LNCaP clone FGC (cell line): ENCODE measurements at regions not wholly inside any gene's neighbourhood (a gene's known extent, or its start where the extent isn't known, plus 50 kb on each side); places are given as distances from the start of the nearest gene placed in this dataset.
"Not testable (repeated sequence)": the region's sequence is repeated elsewhere in the genome, so short reads cannot be mapped to it uniquely, and the experiment has no call there.

Experiments used
- DNase-seq: peaks from one replicate; pipeline ENCODE4 v3.0.0-alpha.2; 2011; ENCODE audit warnings: low read depth
- H3K4me3 ChIP-seq: 2 replicates; pipeline ENCODE4 v1.5.1; 2011; ENCODE audit warnings: mild to moderate bottlenecking, low read depth, low read length, control low read depth
- CTCF ChIP-seq: IDR thresholded peaks from 2 replicates; pipeline ENCODE4 v1.5.1; 2012; ENCODE audit warnings: mild to moderate bottlenecking; ENCODE audit not compliant: control insufficient read depth, insufficient read depth; ENCODE audit errors: extremely low read depth

- DNase-seq = no peak
- no peak for TF ChIP-seq CTCF
- H3K4me3 ChIP-seq = no peak overlapping the region
Measured at GRCh38 chr17:53765609-53766008, 57.1 kb upstream of the KIF2B start.

- H3K4me3 ChIP-seq = no peak overlapping the region
- no peak for TF ChIP-seq CTCF
- no peak for DNase-seq
Measured at GRCh38 chr17:53765129-53765528, 57.6 kb upstream of the KIF2B start.

- no peak for TF ChIP-seq CTCF
- no peak overlapping the region for H3K4me3 ChIP-seq
- no peak for DNase-seq
Measured at GRCh38 chr17:53757559-53757958, 65.2 kb upstream of the KIF2B start.

GRCh38 chr17:53757116-53757515 is 65.6 kb upstream of the KIF2B start:
- DNase-seq, H3K4me3 ChIP-seq: not testable (repeated sequence)

GRCh38 chr17:53749178-53749577 is 73.5 kb upstream of the KIF2B start:
- DNase-seq = no peak
- no peak overlapping the region for H3K4me3 ChIP-seq
- TF ChIP-seq CTCF = no peak

- H3K4me3 ChIP-seq, DNase-seq: not testable (repeated sequence)
Measured at GRCh38 chr17:53748159-53748820, 74.4 kb upstream of the KIF2B start.

GRCh38 chr17:53740312-53740711 is 82.4 kb upstream of the KIF2B start:
- DNase-seq = no peak
- H3K4me3 ChIP-seq = no peak overlapping the region
- no peak for TF ChIP-seq CTCF

- no peak for TF ChIP-seq CTCF
- no peak for DNase-seq
Measured at GRCh38 chr17:53736516-53737240, 86.0 kb upstream of the KIF2B start.

More at GRCh38 chr17:53736516-53737240, 86.0 kb upstream of the KIF2B start:
- no peak overlapping the region for H3K4me3 ChIP-seq
